Suprapubic skin (tissue), 4 donors: ENCODE measurements at regions not wholly inside any gene's neighbourhood (a gene's known extent, or its start where the extent isn't known, plus 50 kb on each side); places are given as distances from the start of the nearest gene placed in this dataset.

Source experiments
- DNase-seq, 2 donors: peaks; one replicate each; pipeline ENCODE4 v3.0.0-alpha.2; 2019; ENCODE audit warnings: low spot score in 2 of 2
- H3K27ac ChIP-seq: fragments of 200-600 bp; sonication (generic); one replicate; pipeline ENCODE4 v1.5.1; 2019
- H3K27me3 ChIP-seq: fragments of 200-600 bp; sonication (generic); one replicate; pipeline ENCODE4 v1.5.1; 2019
- H3K36me3 ChIP-seq: fragments of 200-600 bp; sonication (generic); one replicate; pipeline ENCODE4 v1.5.1; 2019
- H3K4me1 ChIP-seq: fragments of 200-600 bp; sonication (generic); one replicate; pipeline ENCODE4 v1.5.1; 2019
- H3K4me3 ChIP-seq: fragments of 200-600 bp; sonication (generic); one replicate; pipeline ENCODE4 v1.5.1; 2019; ENCODE audit warnings: mild to moderate bottlenecking
- H3K9me3 ChIP-seq: fragments of 200-600 bp; sonication (generic); one replicate; pipeline ENCODE4 v1.5.1; 2019
- CTCF ChIP-seq, 2 donors: fragments of 200-600 bp in 1 of 2; fragments of 450-650 bp in 1 of 2; sonication (generic) in 1 of 2; IDR thresholded peaks; one replicate each; pipeline ENCODE4 v1.5.1; 2016 to 2019; ENCODE audit warnings: antibody characterized with exemption in 2 of 2, mild to moderate bottlenecking in 1 of 2, moderate library complexity in 1 of 2
- EP300 ChIP-seq: sonication (generic); formaldehyde crosslinking; IDR thresholded peaks from one replicate; pipeline ENCODE4 v1.6.1; 2017; ENCODE audit warnings: antibody characterized with exemption
- POLR2A ChIP-seq, 2 donors: fragments of 450-650 bp; IDR thresholded peaks; one replicate each; pipeline ENCODE4 v1.6.1; 2017; ENCODE audit warnings: antibody characterized with exemption in 2 of 2, mild to moderate bottlenecking in 2 of 2, moderate library complexity in 2 of 2
- POLR2AphosphoS5 ChIP-seq, 3 donors: sonication (generic); formaldehyde crosslinking; IDR thresholded peaks; one replicate each; pipeline ENCODE4 v1.6.1; 2017; ENCODE audit warnings: antibody characterized with exemption in 3 of 3
- WGBS: methylation state at CpG from one replicate; pipeline ENCODE4 v1.1.5; 2018; 5-methylcytosine and 5-hydroxymethylcytosine counted together

- Histone ChIP-seq H3K36me3 (no peaks in the 10 kb centered on the region), H3K9me3 (no peaks in the 10 kb centered on the region), H3K27me3 (no peaks in the 10 kb centered on the region), H3K4me3 (no peak overlapping the region), H3K4me1 (no peaks in the 10 kb centered on the region), H3K27ac (no peak overlapping the region)
- no peak for TF ChIP-seq POLR2A (IDR thresholded peaks at IDR 0.05)
- no peak for TF ChIP-seq CTCF (IDR thresholded peaks at IDR 0.05)
- no peak for TF ChIP-seq EP300
- no peak for TF ChIP-seq POLR2AphosphoS5 (IDR thresholded peaks at IDR 0.05)
- DNase-seq = no peak
- WGBS = 76% methylated on average over 2 of the region's 2 CpGs
These were observed 790.8 kb downstream of the PCDH18 start for GRCh38 chr4:136741468-136741867.

GRCh38 chr4:136740326-136740725, 792.0 kb downstream of the PCDH18 start:
- no peak for DNase-seq
- Histone ChIP-seq H3K4me3 (no peak overlapping the region), H3K9me3 (no peaks in the 10 kb centered on the region), H3K36me3 (no peaks in the 10 kb centered on the region), H3K27me3 (no peaks in the 10 kb centered on the region), H3K27ac (no peak overlapping the region), H3K4me1 (no peaks in the 10 kb centered on the region)
- TF ChIP-seq EP300 = no peak
- TF ChIP-seq POLR2AphosphoS5 (IDR thresholded peaks at IDR 0.05) = no peak
- TF ChIP-seq POLR2A (IDR thresholded peaks at IDR 0.05) = no peak
- no peak for TF ChIP-seq CTCF (IDR thresholded peaks at IDR 0.05)
- WGBS = 63% methylated on average over 4 of the region's 4 CpGs

GRCh38 chr4:136737066-136737465, 795.2 kb downstream of the PCDH18 start:
- no peaks in the 10 kb centered on the region for H3K9me3 ChIP-seq
- TF ChIP-seq POLR2A (IDR thresholded peaks at IDR 0.05) (no peak), POLR2AphosphoS5 (IDR thresholded peaks at IDR 0.05) (no peak), EP300 (no peak), CTCF (IDR thresholded peaks at IDR 0.05) (no peak)
- H3K27me3 ChIP-seq = no peaks in the 10 kb centered on the region
- no peak overlapping the region for H3K4me3 ChIP-seq
- no peaks in the 10 kb centered on the region for H3K4me1 ChIP-seq
- no peak overlapping the region for H3K27ac ChIP-seq
- H3K36me3 ChIP-seq = no peaks in the 10 kb centered on the region
- no peak for DNase-seq

GRCh38 chr4:136731025-136731424, 801.3 kb downstream of the PCDH18 start:
- DNase-seq = no peak
- no peaks in the 10 kb centered on the region for H3K9me3 ChIP-seq
- TF ChIP-seq POLR2A (IDR thresholded peaks at IDR 0.05) = no peak
- no peak for TF ChIP-seq EP300
- TF ChIP-seq POLR2AphosphoS5 (IDR thresholded peaks at IDR 0.05) = no peak
- no peaks in the 10 kb centered on the region for H3K36me3 ChIP-seq
- H3K27me3 ChIP-seq = no peaks in the 10 kb centered on the region
- no peak overlapping the region for H3K4me3 ChIP-seq
- no peaks in the 10 kb centered on the region for H3K4me1 ChIP-seq
- no peak overlapping the region for H3K27ac ChIP-seq

GRCh38 chr4:136725286-136726081, 806.8 kb downstream of the PCDH18 start:
- H3K36me3 ChIP-seq = no peaks in the 10 kb centered on the region
- H3K4me1 ChIP-seq = no peaks in the 10 kb centered on the region
- H3K9me3 ChIP-seq = no peaks in the 10 kb centered on the region
- H3K4me3 ChIP-seq = no peak overlapping the region
- DNase-seq = no peak
- TF ChIP-seq CTCF (IDR thresholded peaks at IDR 0.05) = no peak
- TF ChIP-seq POLR2A (IDR thresholded peaks at IDR 0.05) = no peak
- no peak for TF ChIP-seq EP300
- no peak for TF ChIP-seq POLR2AphosphoS5 (IDR thresholded peaks at IDR 0.05)
- no peak overlapping the region for H3K27ac ChIP-seq
- H3K27me3 ChIP-seq = no peaks in the 10 kb centered on the region
- 78% methylated on average over 4 of the region's 4 CpGs for WGBS
